Hematopoietic multipotent progenitor cell treated with erythropoietin and hydrocortisone succinate and interleukin-3 and kit ligand, for 4 days (in vitro differentiated cells): ENCODE measurements at regions not wholly inside any gene's neighbourhood (a gene's known extent, or its start where the extent isn't known, plus 50 kb on each side); places are given as distances from the start of the nearest gene placed in this dataset.

Source experiments
- DNase-seq: peaks from one replicate; pipeline ENCODE4 v3.0.0-alpha.2; 2015

DNA sequence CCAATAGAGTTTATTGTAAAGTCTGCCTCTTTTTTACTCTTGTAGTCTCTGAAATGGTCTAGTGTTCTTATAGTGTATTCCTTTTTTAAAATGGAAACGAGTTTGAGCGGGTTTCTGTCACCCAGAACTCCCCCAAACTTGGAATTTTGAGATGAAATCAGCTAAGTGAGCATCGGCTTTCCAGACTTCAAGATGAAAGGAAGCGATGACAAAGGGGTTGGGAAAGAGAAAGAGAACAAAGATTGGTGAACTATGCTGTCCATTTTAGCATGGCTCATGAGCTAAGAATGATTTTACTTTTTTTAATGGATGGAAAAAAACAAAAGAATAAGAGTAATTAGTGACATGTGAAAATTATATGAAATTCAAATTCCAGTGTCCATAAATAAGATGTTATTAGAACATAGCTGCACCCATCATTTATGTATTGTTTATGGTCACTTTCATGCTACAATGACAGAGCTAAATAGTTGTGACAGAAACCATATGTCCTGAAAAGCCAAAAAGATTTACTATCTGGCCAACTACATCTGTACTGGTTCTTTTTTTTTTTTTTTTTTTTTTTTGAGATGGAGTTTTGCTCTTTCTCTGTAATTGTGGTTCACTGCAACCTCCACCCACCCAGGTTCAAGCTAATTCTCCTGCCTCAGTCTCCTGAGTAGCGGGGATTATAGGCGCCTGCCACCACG, 52.7 kb upstream of the PDZRN3 start:
- no peak for DNase-seq
